Right hindlimb (tissue), 1 donor: ENCODE measurements at regions not wholly inside any gene's neighbourhood (a gene's known extent, or its start where the extent isn't known, plus 50 kb on each side); places are given as distances from the start of the nearest gene placed in this dataset.

ENCODE experiments used
- DNase-seq: peaks from one replicate; pipeline ENCODE4 v3.0.0-alpha.2; 2018

GRCh38 chr6:165906736-165907135 is 243.7 kb upstream of the PDE10A start:
- no peak for DNase-seq

GRCh38 chr6:165905744-165906143 is 242.7 kb upstream of the PDE10A start:
- no peak for DNase-seq

GRCh38 chr6:165900970-165901369 is 237.9 kb upstream of the PDE10A start:
- no peak for DNase-seq

DNA sequence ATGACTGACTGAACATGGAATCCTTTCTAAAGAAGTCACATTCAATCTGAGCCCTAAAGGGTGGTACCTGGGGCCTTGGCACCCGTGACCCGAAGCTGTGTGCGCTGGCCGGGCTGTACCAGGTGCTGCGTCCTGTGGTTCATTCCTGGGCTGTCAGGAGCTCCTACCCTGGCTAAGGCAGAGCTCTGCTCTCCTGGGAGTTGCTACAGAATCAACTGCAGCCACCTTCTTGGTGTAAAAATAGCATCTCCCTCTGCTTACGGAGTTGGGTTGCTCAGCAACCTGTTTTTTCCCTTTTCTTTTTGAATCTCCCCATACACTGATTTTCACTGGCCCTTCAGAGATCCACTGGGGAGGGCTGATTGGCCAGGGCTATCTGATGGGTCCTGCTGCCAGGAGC is 236.6 kb upstream of the PDE10A start:
- DNase-seq = no peak

DNA sequence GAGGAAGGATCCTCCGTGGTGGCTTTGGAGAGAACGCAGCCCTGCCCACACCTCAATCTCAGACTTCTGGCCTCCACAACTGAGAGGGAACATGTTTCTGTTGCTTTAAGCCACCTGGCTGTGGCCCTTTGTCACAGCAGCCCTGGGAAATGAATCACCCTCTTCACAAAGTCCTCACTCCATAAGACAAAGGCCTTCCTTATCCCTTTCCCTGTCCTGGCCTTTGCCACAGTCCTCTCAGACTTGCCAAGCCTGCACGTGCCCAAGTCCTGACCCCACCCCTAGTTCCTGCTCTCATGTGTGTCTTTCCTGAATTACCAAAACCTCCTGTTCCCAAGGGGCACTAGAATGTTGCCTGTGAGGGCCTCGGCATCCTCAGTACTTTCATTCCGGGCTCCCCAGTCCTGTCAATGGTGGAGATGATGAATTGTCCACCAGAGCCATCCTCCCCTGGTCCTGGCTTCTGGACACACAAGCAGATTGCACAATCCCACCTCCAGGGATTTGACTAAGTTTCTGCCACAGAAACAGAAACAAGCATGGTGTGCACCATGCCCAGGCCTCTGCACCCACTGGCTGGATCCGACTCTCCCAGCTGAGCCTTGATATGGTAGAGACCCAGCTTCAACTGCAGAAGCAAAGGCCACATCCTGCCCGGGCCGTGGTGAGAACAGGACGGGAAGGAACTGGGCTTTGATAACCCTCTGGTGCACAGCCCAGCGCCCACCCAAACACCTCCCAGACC is 232.6 kb upstream of the PDE10A start:
- DNase-seq = no peak

- no peak for DNase-seq
These were observed 231.3 kb upstream of the PDE10A start for GRCh38 chr6:165894171-165894825.

DNA sequence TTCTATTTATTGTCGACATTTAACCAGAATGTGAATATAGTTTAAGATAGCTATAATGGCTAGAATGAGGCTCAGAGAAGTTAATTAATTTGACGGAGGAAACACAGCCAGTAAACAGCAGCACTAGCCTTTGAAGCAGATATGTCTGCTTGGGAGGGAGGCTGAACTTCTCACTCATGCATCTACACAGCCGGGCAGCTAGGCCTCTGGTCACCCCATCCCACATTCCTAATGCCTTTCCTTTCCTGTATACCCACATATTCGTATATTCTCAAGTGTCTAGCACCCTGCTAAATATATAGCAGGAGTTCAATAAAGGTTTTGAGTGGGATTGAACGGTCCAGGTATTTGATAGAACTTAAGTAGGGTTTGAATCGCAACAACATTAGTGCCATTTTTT is 230.4 kb upstream of the PDE10A start:
- DNase-seq = no peak

GRCh38 chr6:165891320-165891719 is 228.3 kb upstream of the PDE10A start:
- no peak for DNase-seq

DNA sequence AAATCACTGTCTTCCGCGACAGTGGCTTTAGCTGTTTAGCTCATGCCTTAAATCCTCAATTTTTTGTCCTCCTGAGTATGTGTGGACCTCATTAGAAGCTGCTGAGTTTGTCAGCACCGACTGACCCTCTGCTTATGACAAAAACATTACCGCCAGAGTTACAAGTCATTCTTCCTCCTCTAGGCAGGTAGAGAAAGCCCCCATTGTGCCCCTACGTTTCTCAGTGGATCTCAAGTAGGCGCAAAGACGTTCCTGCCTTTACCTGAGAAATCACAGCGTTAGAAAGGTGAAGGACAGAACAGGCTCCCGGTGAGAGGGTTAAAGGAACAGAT is 227.3 kb upstream of the PDE10A start:
- DNase-seq = no peak

GRCh38 chr6:165889636-165890403 is 226.8 kb upstream of the PDE10A start:
- DNase-seq = peak; percentile 66

DNA sequence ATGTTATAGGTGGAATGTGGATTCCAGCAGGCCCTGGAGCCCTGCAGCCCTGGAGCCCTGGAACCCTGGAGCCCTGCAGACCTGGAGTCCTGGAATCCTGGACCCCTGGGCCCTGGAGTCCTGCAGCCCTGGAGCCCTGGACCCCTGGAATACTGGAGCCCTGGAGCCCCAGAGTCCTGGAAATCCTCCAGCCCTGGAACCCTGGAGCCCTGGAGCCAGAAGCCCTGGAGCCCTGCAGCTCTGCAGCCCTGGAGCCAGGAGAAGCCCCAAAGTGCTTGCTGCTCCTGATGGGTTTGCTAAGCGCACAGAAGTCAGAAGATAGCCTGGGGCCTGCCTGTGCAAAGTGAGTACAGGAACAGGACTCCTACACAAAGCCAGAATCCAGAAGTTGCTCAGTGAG is 223.1 kb upstream of the PDE10A start:
- DNase-seq = no peak

GRCh38 chr6:165884813-165885765 is 222.0 kb upstream of the PDE10A start:
- DNase-seq = peak; percentile 86

DNA sequence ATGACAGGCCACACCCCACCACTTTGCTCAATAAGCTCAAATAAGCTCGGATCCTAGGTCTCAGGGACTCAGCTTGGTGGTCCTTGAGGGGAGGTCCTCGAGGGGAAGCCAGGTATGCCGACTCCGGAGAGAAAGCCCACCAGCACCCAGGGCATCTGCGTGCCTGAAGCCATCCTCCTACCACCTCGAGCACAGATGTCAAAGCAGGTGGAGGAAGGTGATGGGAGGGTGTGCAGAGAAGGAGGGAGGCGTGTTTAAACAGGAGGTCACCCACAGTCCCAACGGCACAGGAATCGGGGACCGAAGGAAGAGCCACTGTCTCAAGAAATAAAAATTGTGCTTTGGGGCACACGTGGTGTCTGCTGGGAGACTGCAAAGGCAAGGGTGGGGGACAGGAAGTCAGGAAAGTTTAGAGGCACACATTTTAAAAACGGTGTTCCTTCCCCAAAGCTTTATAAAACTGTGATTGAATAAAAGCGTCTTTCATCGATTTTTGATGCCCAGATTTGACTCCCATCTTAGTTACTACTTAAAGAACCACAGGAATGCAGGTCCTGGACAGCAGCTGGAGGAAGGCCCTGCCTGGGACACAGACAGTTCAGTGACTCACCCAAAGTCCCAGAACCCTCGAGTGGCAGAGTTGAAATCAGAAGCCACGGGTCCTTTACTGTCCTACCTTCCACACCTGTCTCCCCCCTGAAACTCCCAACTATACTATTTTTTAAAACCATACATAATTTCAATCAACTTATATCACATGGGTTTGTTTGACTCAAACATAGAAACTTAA is 221.0 kb upstream of the PDE10A start:
- no peak for DNase-seq

GRCh38 chr6:165881806-165882205 is 218.8 kb upstream of the PDE10A start:
- no peak for DNase-seq

- peak; percentile 55 for DNase-seq
These were observed 217.6 kb upstream of the PDE10A start for GRCh38 chr6:165880686-165881085.

DNA sequence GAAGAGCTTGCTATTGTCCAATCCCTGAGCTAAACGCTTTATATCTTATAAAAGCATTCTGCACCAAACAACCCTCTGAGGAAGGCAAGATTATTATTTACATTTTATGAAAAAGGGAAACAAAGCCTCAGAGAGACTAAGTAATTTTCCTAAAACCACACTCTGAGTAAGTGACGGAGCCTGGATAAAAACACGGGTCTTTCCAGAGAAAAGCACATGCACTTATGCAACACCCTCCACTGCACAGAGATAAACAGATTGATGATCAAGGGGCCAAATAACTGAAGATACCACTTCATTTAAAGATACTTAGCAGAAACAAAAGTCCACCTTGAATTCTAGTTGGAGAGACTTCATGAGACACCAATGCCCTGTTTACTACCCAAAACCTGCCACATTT is 214.7 kb upstream of the PDE10A start:
- no peak for DNase-seq

GRCh38 chr6:165877192-165877591 is 214.2 kb upstream of the PDE10A start:
- DNase-seq = no peak

GRCh38 chr6:165876588-165876987 is 213.5 kb upstream of the PDE10A start:
- peak; percentile 90 for DNase-seq

DNA sequence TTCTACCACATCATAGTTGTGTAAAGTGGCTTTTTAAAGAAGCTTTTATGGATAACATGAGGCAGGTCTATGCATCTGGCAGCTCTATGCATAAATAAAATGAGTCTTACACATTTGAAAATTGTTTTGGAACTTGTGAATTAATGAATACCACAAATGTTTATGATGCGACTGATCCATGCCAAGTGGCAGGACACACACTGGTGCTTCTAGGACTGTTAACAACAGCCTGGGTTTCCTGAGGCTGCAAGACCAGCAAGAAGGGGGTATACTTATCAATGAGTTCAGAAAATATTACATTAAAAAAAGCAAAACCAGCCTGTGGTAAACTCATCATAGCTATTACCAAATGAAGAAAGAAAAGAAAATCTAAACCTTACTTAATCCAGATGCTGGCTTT is 212.9 kb upstream of the PDE10A start:
- no peak for DNase-seq

- no peak for DNase-seq
These were observed 210.9 kb upstream of the PDE10A start for GRCh38 chr6:165873976-165874375.

GRCh38 chr6:165872811-165873210 is 209.8 kb upstream of the PDE10A start:
- DNase-seq = no peak

DNA sequence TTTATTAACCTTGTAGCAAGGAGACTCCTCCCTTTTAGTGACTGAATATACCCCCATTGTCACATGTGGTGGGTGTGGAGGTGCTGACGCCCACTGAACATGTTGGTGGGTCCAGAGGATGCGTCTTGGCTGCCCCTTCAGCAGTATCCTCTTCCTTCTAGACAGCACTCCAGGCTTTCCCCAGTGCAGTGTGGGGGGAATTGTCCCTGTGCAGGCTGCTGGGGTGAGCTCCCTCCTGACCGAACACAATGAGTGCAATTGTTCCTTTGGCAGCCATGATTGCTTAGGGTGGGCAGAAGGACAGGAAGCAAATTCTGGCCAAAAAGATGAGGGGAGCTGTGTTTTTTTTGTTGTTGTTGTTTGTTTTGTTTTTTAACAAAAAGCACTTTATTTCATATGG is 209.3 kb upstream of the PDE10A start:
- DNase-seq = no peak
